ENCODE measurements at regions not wholly inside any gene's neighbourhood (a gene's known extent, or its start where the extent isn't known, plus 50 kb on each side); places are given as distances from the start of the nearest gene placed in this dataset.

GRCh38 chr11:24351179-24351578 lies 145.7 kb upstream of the LUZP2 start:
- Histone ChIP-seq H3K4me3 (ENCODE audit: low read length in 2 of 2) (no peak overlapping the region), H3K4me1 (ENCODE audit: control insufficient read depth in 2 of 2, insufficient read depth in 2 of 2, low read length in 2 of 2) (no peaks in the 10 kb centered on the region), H3K9ac (ENCODE audit: low read depth in 1 of 2, low read length in 2 of 2) (no peak overlapping the region), H3K36me3 (ENCODE audit: control insufficient read depth in 2 of 2, insufficient read depth in 2 of 2, low read length in 2 of 2) (no peaks in the 10 kb centered on the region), H3K27ac (ENCODE audit: low read depth in 2 of 2, low read length in 2 of 2) (no peak overlapping the region), H3K9me3 (ENCODE audit: control insufficient read depth in 2 of 2, low read length in 2 of 2) (no peaks in the 10 kb centered on the region), H3K27me3 (ENCODE audit: control insufficient read depth in 2 of 2, insufficient read depth in 2 of 2, low read length in 2 of 2) (no peaks in the 10 kb centered on the region)

DNA sequence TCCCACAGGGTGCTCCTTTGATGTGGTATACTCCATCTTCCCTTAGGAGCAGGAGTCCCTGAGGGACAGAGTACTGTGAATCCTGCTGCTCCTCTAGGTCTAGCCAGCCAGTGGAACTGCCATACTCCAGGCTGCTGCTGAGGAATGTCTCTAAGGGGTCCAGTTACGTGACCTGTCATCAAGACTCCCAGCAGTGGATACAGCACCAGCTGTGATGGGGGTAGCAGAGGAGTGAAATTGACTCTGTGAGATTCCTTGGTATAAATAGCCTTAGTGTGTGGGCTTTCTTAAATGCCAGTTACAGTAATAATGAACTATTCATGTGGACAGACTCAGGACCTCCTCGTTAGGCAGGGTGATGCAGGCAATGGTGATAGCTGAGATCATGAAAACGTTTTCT lies 140.4 kb upstream of the LUZP2 start:
- H3K27ac ChIP-seq (ENCODE audit: low read depth in 2 of 2, low read length in 2 of 2) = no peak overlapping the region
- H3K9ac ChIP-seq (ENCODE audit: low read depth in 1 of 2, low read length in 2 of 2) = no peak overlapping the region
- no peaks in the 10 kb centered on the region for H3K27me3 ChIP-seq (ENCODE audit: control insufficient read depth in 2 of 2, insufficient read depth in 2 of 2, low read length in 2 of 2)
- H3K4me3 ChIP-seq (ENCODE audit: low read length in 2 of 2) = no peak overlapping the region
- H3K4me1 ChIP-seq (ENCODE audit: control insufficient read depth in 2 of 2, insufficient read depth in 2 of 2, low read length in 2 of 2) = no peaks in the 10 kb centered on the region
- no peaks in the 10 kb centered on the region for H3K9me3 ChIP-seq (ENCODE audit: control insufficient read depth in 2 of 2, low read length in 2 of 2)
- H3K36me3 ChIP-seq (ENCODE audit: control insufficient read depth in 2 of 2, insufficient read depth in 2 of 2, low read length in 2 of 2) = no peaks in the 10 kb centered on the region

- Histone ChIP-seq H3K9me3 (ENCODE audit: control insufficient read depth in 2 of 2, low read length in 2 of 2) (no peaks in the 10 kb centered on the region), H3K27me3 (ENCODE audit: control insufficient read depth in 2 of 2, insufficient read depth in 2 of 2, low read length in 2 of 2) (no peaks in the 10 kb centered on the region), H3K9ac (ENCODE audit: low read depth in 1 of 2, low read length in 2 of 2) (no peak overlapping the region)
Measured at GRCh38 chr11:24357620-24358410, 139.0 kb upstream of the LUZP2 start.

DNA sequence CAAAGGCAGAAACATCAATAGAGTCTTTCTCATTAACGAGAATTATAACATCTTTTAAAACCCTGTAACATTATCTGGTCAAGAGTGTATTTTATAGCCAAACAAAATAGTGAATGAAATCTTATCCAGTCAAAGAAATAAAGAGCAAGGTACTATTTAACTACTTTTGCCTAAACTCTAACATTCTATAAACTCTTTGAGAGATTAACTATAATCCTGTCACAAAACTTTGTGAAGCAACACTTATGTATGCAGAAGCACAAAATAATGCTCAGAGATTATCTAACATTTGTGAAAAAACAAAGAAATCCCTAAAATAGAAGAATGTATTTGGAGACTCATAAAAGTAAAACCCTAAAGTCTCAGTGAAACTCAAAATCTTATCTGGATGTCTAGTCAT lies 124.4 kb upstream of the LUZP2 start:
- Histone ChIP-seq H3K9me3 (ENCODE audit: control insufficient read depth in 2 of 2, low read length in 2 of 2) (no peaks in the 10 kb centered on the region), H3K9ac (ENCODE audit: low read depth in 1 of 2, low read length in 2 of 2) (no peak overlapping the region), H3K4me3 (ENCODE audit: low read length in 2 of 2) (no peak overlapping the region), H3K27ac (ENCODE audit: low read depth in 2 of 2, low read length in 2 of 2) (no peak overlapping the region), H3K36me3 (ENCODE audit: control insufficient read depth in 2 of 2, insufficient read depth in 2 of 2, low read length in 2 of 2) (no peaks in the 10 kb centered on the region), H3K4me1 (ENCODE audit: control insufficient read depth in 2 of 2, insufficient read depth in 2 of 2, low read length in 2 of 2) (no peaks in the 10 kb centered on the region), H3K27me3 (ENCODE audit: control insufficient read depth in 2 of 2, insufficient read depth in 2 of 2, low read length in 2 of 2) (no peaks in the 10 kb centered on the region)

More at GRCh38 chr11:24357620-24358410, 139.0 kb upstream of the LUZP2 start:
- H3K4me3 ChIP-seq (ENCODE audit: low read length in 2 of 2) = no peak overlapping the region
- H3K36me3 ChIP-seq (ENCODE audit: control insufficient read depth in 2 of 2, insufficient read depth in 2 of 2, low read length in 2 of 2) = no peaks in the 10 kb centered on the region
- no peaks in the 10 kb centered on the region for H3K4me1 ChIP-seq (ENCODE audit: control insufficient read depth in 2 of 2, insufficient read depth in 2 of 2, low read length in 2 of 2)
- H3K27ac ChIP-seq (ENCODE audit: low read depth in 2 of 2, low read length in 2 of 2) = no peak overlapping the region

- Histone ChIP-seq H3K4me1 (ENCODE audit: control insufficient read depth in 2 of 2, insufficient read depth in 2 of 2, low read length in 2 of 2) (no peaks in the 10 kb centered on the region), H3K27ac (ENCODE audit: low read depth in 2 of 2, low read length in 2 of 2) (no peak overlapping the region), H3K4me3 (ENCODE audit: low read length in 2 of 2) (no peak overlapping the region), H3K36me3 (ENCODE audit: control insufficient read depth in 2 of 2, insufficient read depth in 2 of 2, low read length in 2 of 2) (no peaks in the 10 kb centered on the region), H3K27me3 (ENCODE audit: control insufficient read depth in 2 of 2, insufficient read depth in 2 of 2, low read length in 2 of 2) (no peaks in the 10 kb centered on the region), H3K9ac (ENCODE audit: low read depth in 1 of 2, low read length in 2 of 2) (no peak overlapping the region), H3K9me3 (ENCODE audit: control insufficient read depth in 2 of 2, low read length in 2 of 2) (no peaks in the 10 kb centered on the region)
Measured at GRCh38 chr11:24373516-24373915, 123.3 kb upstream of the LUZP2 start.

GRCh38 chr11:24375351-24375750 lies 121.5 kb upstream of the LUZP2 start:
- H3K27ac ChIP-seq (ENCODE audit: low read depth in 2 of 2, low read length in 2 of 2) = no peak overlapping the region
- no peak overlapping the region for H3K4me3 ChIP-seq (ENCODE audit: low read length in 2 of 2)
- no peaks in the 10 kb centered on the region for H3K4me1 ChIP-seq (ENCODE audit: control insufficient read depth in 2 of 2, insufficient read depth in 2 of 2, low read length in 2 of 2)
- H3K27me3 ChIP-seq (ENCODE audit: control insufficient read depth in 2 of 2, insufficient read depth in 2 of 2, low read length in 2 of 2) = no peaks in the 10 kb centered on the region
- no peak overlapping the region for H3K9ac ChIP-seq (ENCODE audit: low read depth in 1 of 2, low read length in 2 of 2)
- H3K9me3 ChIP-seq (ENCODE audit: control insufficient read depth in 2 of 2, low read length in 2 of 2) = no peaks in the 10 kb centered on the region
- no peaks in the 10 kb centered on the region for H3K36me3 ChIP-seq (ENCODE audit: control insufficient read depth in 2 of 2, insufficient read depth in 2 of 2, low read length in 2 of 2)

- H3K27ac ChIP-seq (ENCODE audit: low read depth in 2 of 2, low read length in 2 of 2) = no peak overlapping the region
- no peak overlapping the region for H3K9ac ChIP-seq (ENCODE audit: low read depth in 1 of 2, low read length in 2 of 2)
- H3K36me3 ChIP-seq (ENCODE audit: control insufficient read depth in 2 of 2, insufficient read depth in 2 of 2, low read length in 2 of 2) = no peaks in the 10 kb centered on the region
- no peak overlapping the region for H3K4me3 ChIP-seq (ENCODE audit: low read length in 2 of 2)
- H3K9me3 ChIP-seq (ENCODE audit: control insufficient read depth in 2 of 2, low read length in 2 of 2) = no peaks in the 10 kb centered on the region
- H3K27me3 ChIP-seq (ENCODE audit: control insufficient read depth in 2 of 2, insufficient read depth in 2 of 2, low read length in 2 of 2) = no peaks in the 10 kb centered on the region
- H3K4me1 ChIP-seq (ENCODE audit: control insufficient read depth in 2 of 2, insufficient read depth in 2 of 2, low read length in 2 of 2) = no peaks in the 10 kb centered on the region
Measured at GRCh38 chr11:24375931-24376330, 120.9 kb upstream of the LUZP2 start.

DNA sequence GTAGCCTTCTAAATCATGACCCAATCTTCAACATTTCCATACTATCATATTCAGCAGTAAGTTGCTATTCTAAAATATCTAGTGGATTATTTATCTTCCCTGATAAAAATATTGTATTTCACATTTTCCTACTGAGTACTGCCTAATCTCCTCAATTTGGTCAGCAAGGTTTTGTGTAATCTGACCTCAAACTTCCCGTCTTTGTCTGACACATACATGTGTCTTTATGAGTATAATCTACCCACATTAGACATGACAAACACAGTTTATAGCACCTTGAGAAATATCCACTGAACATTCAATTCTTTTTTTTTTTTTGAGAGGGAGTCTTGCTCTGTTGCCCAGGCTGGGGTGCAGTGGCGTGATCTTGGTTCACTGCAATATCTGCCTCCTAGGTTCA lies 113.7 kb upstream of the LUZP2 start:
- no peaks in the 10 kb centered on the region for H3K27me3 ChIP-seq (ENCODE audit: control insufficient read depth in 2 of 2, insufficient read depth in 2 of 2, low read length in 2 of 2)
- no peaks in the 10 kb centered on the region for H3K4me1 ChIP-seq (ENCODE audit: control insufficient read depth in 2 of 2, insufficient read depth in 2 of 2, low read length in 2 of 2)

DNA sequence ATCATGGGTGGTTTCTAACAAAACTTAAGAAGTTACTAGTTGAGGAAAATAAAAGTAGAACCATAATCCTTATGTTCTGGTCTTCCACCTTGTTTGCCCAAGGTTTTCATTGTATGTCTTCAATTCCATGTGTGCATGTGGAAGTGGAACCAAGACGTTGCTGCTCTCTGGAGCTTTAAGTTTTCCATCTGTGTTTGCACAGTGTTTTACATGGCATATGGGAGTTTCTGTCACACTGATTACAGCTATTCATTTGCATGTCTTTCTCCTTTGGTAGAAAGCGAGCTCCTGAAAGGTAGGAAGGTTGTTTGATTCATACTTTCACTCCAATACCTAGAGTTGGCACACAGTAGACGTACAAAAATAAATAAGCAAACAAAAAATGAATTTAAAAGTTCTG lies 112.6 kb upstream of the LUZP2 start:
- Histone ChIP-seq H3K4me3 (ENCODE audit: low read length in 2 of 2) (no peak overlapping the region), H3K4me1 (ENCODE audit: control insufficient read depth in 2 of 2, insufficient read depth in 2 of 2, low read length in 2 of 2) (no peaks in the 10 kb centered on the region), H3K9me3 (ENCODE audit: control insufficient read depth in 2 of 2, low read length in 2 of 2) (no peaks in the 10 kb centered on the region), H3K9ac (ENCODE audit: low read depth in 1 of 2, low read length in 2 of 2) (no peak overlapping the region), H3K27me3 (ENCODE audit: control insufficient read depth in 2 of 2, insufficient read depth in 2 of 2, low read length in 2 of 2) (no peaks in the 10 kb centered on the region), H3K27ac (ENCODE audit: low read depth in 2 of 2, low read length in 2 of 2) (no peak overlapping the region), H3K36me3 (ENCODE audit: control insufficient read depth in 2 of 2, insufficient read depth in 2 of 2, low read length in 2 of 2) (no peaks in the 10 kb centered on the region)

More for the DNA sequence above, 113.7 kb upstream of the LUZP2 start:
- Histone ChIP-seq H3K27ac (ENCODE audit: low read depth in 2 of 2, low read length in 2 of 2) (no peak overlapping the region), H3K36me3 (ENCODE audit: control insufficient read depth in 2 of 2, insufficient read depth in 2 of 2, low read length in 2 of 2) (no peaks in the 10 kb centered on the region), H3K4me3 (ENCODE audit: low read length in 2 of 2) (no peak overlapping the region), H3K9ac (ENCODE audit: low read depth in 1 of 2, low read length in 2 of 2) (no peak overlapping the region), H3K9me3 (ENCODE audit: control insufficient read depth in 2 of 2, low read length in 2 of 2) (no peaks in the 10 kb centered on the region)

DNA sequence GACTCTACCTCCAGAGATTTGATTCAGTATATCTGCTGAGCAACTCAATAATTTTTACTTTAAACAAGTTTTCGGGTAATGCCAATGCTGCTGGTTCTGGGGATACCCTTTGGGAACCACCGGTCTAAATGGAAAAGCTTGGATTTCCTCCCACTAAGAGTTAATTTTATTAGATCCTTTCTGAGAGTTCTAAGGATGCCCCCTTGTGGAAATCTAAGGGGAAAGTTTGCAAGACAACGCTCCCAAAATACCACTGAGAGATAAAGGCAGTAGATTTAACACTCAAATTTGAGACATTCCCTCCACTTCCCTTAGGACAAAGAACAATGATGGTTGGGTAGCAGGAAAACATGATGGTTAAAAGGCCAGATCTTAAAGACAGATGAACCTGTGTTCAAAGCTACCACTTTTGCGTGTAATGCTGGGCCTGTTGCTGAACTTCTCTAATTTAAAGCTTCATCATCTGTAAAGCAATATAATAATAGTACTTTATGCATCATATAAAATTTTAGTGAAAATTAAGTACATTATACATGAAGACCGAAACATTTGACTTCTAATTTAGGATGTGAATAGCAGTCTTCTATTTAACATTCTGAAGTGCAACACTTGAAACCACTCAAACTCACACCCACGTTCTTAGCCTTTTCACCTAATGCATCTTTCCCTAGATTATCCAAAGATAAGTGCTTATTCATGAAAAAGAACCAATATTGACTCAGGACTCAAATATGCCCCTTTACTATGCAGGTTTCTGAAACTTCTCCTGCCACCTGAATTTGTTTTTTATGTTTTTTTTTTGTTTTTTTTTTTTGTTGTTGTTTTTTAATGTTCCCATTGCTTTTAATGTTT lies 110.1 kb upstream of the LUZP2 start:
- Histone ChIP-seq H3K9ac (ENCODE audit: low read depth in 1 of 2, low read length in 2 of 2) (no peak overlapping the region), H3K4me1 (ENCODE audit: control insufficient read depth in 2 of 2, insufficient read depth in 2 of 2, low read length in 2 of 2) (no peaks in the 10 kb centered on the region), H3K27ac (ENCODE audit: low read depth in 2 of 2, low read length in 2 of 2) (no peak overlapping the region)

More for the DNA sequence above, 110.1 kb upstream of the LUZP2 start:
- Histone ChIP-seq H3K4me3 (ENCODE audit: low read length in 2 of 2) (no peak overlapping the region), H3K36me3 (ENCODE audit: control insufficient read depth in 2 of 2, insufficient read depth in 2 of 2, low read length in 2 of 2) (no peaks in the 10 kb centered on the region), H3K9me3 (ENCODE audit: control insufficient read depth in 2 of 2, low read length in 2 of 2) (no peaks in the 10 kb centered on the region), H3K27me3 (ENCODE audit: control insufficient read depth in 2 of 2, insufficient read depth in 2 of 2, low read length in 2 of 2) (no peaks in the 10 kb centered on the region)

Data from mucosa of rectum (tissue), 2 donors.